ENCODE measurements at regions not wholly inside any gene's neighbourhood (a gene's known extent, or its start where the extent isn't known, plus 50 kb on each side); places are given as distances from the start of the nearest gene placed in this dataset.
"Not testable (repeated sequence)": the region's sequence is repeated elsewhere in the genome, so short reads cannot be mapped to it uniquely, and the experiment has no call there.

DNA sequence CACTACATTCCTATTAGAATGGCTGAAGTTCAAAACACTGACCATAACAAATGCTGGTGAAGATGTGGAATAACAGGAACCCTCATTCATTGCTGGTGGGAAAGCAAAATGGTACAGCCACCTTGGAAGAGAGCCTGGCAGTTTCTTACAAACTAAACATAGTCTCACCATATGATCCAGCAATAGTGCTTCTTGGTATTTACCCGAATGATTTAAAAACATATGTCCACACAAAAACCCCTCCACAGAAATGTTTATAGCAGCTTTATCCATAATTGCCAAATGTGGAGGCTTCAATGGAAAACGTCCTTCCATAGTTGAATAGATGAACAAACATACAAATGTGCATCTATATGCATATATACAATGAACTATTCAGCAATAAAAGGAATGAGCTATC lies 330.8 kb downstream of the BTBD3 start:
- 81 to 83% methylated on average over 2 of the region's 2 CpGs for WGBS, 2 donors
- no peak for DNase-seq (ENCODE audit: low spot score in 2 of 2)
- no peak overlapping the region for H3K4me3 ChIP-seq (ENCODE audit: low read depth, poor library complexity, severe bottlenecking)
- TF ChIP-seq POLR2A (IDR thresholded peaks at IDR 0.05) (no peak), CTCF (IDR thresholded peaks at IDR 0.05) (no peak)
- intact Hi-C loops (cut with DNase I; ENCODE audit: low total_unique reads): no loop called here

DNA sequence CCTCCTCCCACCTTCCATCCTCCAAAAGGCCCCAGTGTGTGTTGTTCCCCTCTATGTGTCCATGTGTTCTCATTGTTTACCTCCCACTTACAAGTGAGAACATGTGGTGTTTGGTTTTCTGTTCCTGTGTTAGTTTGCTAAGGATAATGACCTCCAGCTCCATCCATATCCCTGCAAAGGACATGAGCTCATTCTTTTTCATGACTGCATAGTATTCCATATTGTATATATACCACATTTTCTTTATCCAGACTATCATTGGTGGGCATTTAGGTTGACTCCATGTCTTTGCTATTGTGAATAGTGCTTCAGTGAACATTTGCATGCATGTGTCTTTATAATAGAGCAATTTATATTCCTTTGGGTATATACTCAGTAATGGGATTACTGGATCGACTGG lies 333.0 kb downstream of the BTBD3 start:
- intact Hi-C loops (cut with DNase I; ENCODE audit: low total_unique reads); DNase-seq (ENCODE audit: low spot score in 2 of 2); H3K4me3 ChIP-seq (ENCODE audit: low read depth, poor library complexity, severe bottlenecking): not testable (repeated sequence)
- WGBS, 2 donors: 63 to 81% methylated on average over 1 of the region's 1 CpG

- TF ChIP-seq POLR2A (IDR thresholded peaks at IDR 0.05): no peak
- TF ChIP-seq CTCF (IDR thresholded peaks at IDR 0.05): no peak
- intact Hi-C loops (cut with DNase I; ENCODE audit: low total_unique reads): no loop called here
- WGBS, 2 donors: 85 to 88% methylated on average over 7 of the region's 7 CpGs
Measured at GRCh38 chr20:12252793-12253192, 335.1 kb downstream of the BTBD3 start.

DNA sequence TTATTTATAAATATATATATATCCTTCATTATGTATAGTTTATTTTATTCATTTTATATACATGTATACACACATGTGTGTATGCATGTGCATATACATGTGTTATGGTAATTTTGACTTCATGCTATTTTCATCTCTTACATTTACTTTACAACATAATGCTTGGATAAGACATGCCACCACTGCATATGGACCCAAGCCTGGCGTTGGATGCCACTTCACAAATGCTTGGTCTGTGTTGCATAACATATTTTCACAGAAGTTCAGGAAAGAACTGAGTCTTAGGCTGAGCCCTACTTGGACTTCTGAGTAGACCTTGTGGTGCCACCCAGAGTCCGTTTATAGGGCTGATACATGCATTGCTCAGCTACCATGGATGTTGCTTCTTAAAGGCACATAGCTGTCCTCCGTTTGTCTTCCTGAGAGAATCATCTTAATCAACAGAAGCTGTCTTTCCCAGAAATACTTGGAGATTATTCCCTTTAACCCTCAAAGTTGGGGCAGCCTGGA lies 337.8 kb downstream of the BTBD3 start:
- TF ChIP-seq CTCF (IDR thresholded peaks at IDR 0.05) (no peak), POLR2A (IDR thresholded peaks at IDR 0.05) (no peak)
- no peak for DNase-seq (ENCODE audit: low spot score in 2 of 2)
- intact Hi-C loops (cut with DNase I; ENCODE audit: low total_unique reads): no loop called here
- H3K4me3 ChIP-seq (ENCODE audit: low read depth, poor library complexity, severe bottlenecking): no peak overlapping the region
- 65 to 68% methylated on average over 3 of the region's 3 CpGs for WGBS, 2 donors

More at GRCh38 chr20:12252793-12253192, 335.1 kb downstream of the BTBD3 start:
- no peak overlapping the region for H3K4me3 ChIP-seq (ENCODE audit: low read depth, poor library complexity, severe bottlenecking)
- no peak for DNase-seq (ENCODE audit: low spot score in 2 of 2)

DNA sequence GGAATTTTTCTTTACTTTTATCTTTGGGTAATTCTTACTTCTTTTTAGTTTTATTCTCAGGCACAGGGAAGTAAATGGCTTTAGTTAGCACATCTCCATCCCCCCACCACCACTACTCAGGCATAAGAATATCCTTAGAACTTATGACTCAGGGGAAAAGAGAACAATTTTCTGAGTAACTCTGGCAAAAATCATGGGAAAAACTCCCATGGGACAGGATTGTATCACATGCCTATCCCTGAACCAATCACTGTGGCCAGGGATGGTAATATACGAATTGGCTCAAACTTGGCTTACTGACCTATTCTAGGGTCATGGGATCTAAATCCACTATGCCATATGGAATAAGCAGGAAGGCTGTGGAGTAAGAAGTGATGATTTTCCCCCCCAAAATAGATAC lies 339.1 kb downstream of the BTBD3 start:
- 36 to 65% methylated on average over 1 of the region's 1 CpG for WGBS, 2 donors
- no peak for TF ChIP-seq CTCF (IDR thresholded peaks at IDR 0.05)
- no peak for TF ChIP-seq POLR2A (IDR thresholded peaks at IDR 0.05)
- intact Hi-C loops (cut with DNase I; ENCODE audit: low total_unique reads): no loop called here
- no peak overlapping the region for H3K4me3 ChIP-seq (ENCODE audit: low read depth, poor library complexity, severe bottlenecking)
- DNase-seq (ENCODE audit: low spot score in 2 of 2): no peak

GRCh38 chr20:12262747-12263146 lies 345.1 kb downstream of the BTBD3 start:
- no peak for TF ChIP-seq CTCF (IDR thresholded peaks at IDR 0.05)
- no peak for TF ChIP-seq POLR2A (IDR thresholded peaks at IDR 0.05)

More at GRCh38 chr20:12262747-12263146, 345.1 kb downstream of the BTBD3 start:
- DNase-seq (ENCODE audit: low spot score in 2 of 2): no peak
- intact Hi-C loops (cut with DNase I; ENCODE audit: low total_unique reads): no loop called here
- WGBS, 2 donors: 85 to 90% methylated on average over 10 of the region's 10 CpGs
- no peak overlapping the region for H3K4me3 ChIP-seq (ENCODE audit: low read depth, poor library complexity, severe bottlenecking)

Data from lower leg skin (tissue), 4 donors.